T-helper 1 cell treated with Interleukin-12 subunit alpha and Interleukin-12 subunit beta and Interleukin-4 antibody, amounts not matched to agents 30 μg/mL and 1 μg/mL, for 36 hours (primary cell): ENCODE measurements at regions not wholly inside any gene's neighbourhood (a gene's known extent, or its start where the extent isn't known, plus 50 kb on each side); places are given as distances from the start of the nearest gene placed in this dataset.
"Not testable (repeated sequence)": the region's sequence is repeated elsewhere in the genome, so short reads cannot be mapped to it uniquely, and the experiment has no call there.

Experiments used
- H3K27ac Mint-ChIP-seq: one replicate; pipeline ENCODE4 v1.8.0; 2021; ENCODE audit warnings: mild to moderate bottlenecking, mixed read lengths
- H3K27me3 Mint-ChIP-seq: one replicate; pipeline ENCODE4 v1.8.0; 2021; ENCODE audit warnings: low read depth, mixed read lengths
- H3K36me3 Mint-ChIP-seq: one replicate; pipeline ENCODE4 v1.8.0; 2021; ENCODE audit warnings: low read depth, mixed read lengths
- H3K4me1 Mint-ChIP-seq: one replicate; pipeline ENCODE4 v1.8.0; 2021; ENCODE audit warnings: low read depth, mixed read lengths
- H3K4me3 Mint-ChIP-seq: one replicate; pipeline ENCODE4 v1.8.0; 2021; ENCODE audit warnings: mild to moderate bottlenecking, moderate library complexity, mixed read lengths
- H3K9me3 Mint-ChIP-seq: one replicate; pipeline ENCODE4 v1.8.0; 2021; ENCODE audit warnings: mixed read lengths

DNA sequence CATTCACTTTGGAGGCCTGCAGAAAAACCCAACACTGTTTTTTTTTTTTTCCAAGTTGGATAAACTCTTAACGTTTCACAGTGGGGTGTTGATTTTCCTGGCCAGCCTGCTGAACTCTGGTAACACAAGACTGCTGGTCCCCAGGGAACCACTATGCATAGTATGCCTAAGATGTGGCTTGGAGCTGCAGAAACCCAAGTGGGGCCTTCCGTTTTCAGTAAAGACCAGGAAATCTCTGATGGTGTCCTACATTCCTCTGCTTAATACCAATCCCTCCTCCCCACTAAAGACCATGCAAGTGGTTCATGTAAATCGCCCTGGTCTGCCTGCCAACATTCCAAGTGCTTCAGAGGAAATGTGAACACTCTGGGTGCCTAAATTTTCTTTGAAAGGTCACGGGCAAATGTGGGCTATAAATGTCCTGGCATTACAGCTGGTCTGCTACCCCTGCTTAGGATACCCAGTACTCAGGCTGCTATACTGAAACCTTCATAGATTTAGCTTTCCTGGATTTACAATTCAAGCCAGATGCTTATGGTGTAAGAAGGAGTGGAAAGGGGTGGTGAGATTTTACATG, 615.4 kb downstream of the MAFB start:
- Mint-ChIP-seq H3K9me3 (peaks cover 7% of the 10 kb centered on the region), H3K27me3 (no peaks in the 10 kb centered on the region), H3K4me3 (no peak overlapping the region), H3K27ac (no peak overlapping the region), H3K4me1 (no peaks in the 10 kb centered on the region), H3K36me3 (no peaks in the 10 kb centered on the region)

DNA sequence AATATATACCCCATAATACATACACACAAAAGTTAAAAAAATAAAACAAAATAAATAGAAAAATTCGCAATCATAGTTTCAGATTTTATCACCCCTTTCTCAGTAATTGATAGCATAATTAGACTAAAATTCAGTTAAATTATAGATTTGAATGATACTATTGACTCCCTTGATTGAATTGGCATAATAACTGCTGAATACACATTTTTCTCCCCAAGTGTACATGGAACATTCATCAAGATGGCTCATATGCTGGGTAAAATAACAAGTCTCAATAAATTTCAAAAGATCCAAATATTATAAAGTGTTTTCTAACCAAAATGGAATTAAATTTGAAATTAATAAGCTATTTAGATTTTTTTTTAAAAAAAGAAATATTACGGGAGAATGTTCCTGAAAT, 616.1 kb downstream of the MAFB start:
- H3K27me3 Mint-ChIP-seq, result no peaks in the 10 kb centered on the region
- H3K9me3 Mint-ChIP-seq, result peaks cover 12% of the 10 kb centered on the region
- H3K27ac Mint-ChIP-seq, result no peak overlapping the region
- H3K36me3 Mint-ChIP-seq, result no peaks in the 10 kb centered on the region
- H3K4me1 Mint-ChIP-seq, result no peaks in the 10 kb centered on the region
- H3K4me3 Mint-ChIP-seq, result no peak overlapping the region

DNA sequence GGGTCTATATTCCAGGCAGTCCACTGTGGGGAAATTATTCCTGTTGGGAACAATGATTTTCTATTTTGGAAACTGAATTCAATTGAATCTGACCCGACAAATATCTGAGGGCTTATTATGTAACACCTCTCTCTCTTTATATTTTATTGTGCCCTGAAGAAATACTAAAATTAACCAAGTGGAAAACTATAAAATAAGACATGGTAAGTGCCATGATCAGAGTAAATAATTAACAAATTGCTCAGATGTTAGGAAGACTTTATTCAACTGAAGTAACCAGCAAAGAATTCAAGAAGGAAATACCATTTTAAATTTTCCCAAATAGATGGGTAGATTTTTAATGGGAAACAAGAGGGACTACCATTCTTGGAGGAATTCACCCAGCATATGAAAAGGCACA, 632.9 kb downstream of the MAFB start:
- H3K9me3 Mint-ChIP-seq, result peaks cover 3% of the 10 kb centered on the region
- no peak overlapping the region for H3K4me3 Mint-ChIP-seq
- H3K27ac Mint-ChIP-seq, result no peak overlapping the region
- H3K36me3 Mint-ChIP-seq, result no peaks in the 10 kb centered on the region
- H3K4me1 Mint-ChIP-seq, result no peaks in the 10 kb centered on the region
- no peaks in the 10 kb centered on the region for H3K27me3 Mint-ChIP-seq

DNA sequence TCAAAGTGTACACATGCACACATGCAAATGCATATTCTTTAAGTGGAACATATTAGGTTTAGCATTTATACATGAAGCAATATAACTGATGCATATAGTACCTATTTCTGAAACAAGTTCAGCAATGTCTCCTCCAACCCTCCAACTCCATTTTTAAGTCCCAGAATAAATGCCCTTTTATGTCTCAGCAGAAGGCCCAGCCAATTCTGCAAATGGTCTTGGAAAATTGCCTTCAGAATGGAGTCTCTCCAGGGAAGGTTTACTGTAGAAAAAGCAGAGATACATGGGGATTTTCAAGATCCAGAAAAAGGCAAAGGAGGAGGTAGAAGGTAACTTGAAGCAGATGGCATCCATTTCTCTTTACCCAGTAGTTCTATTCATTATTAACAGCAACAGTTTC, 633.3 kb downstream of the MAFB start:
- Mint-ChIP-seq H3K27me3 (no peaks in the 10 kb centered on the region), H3K4me1 (no peaks in the 10 kb centered on the region), H3K4me3 (no peak overlapping the region), H3K27ac (no peak overlapping the region), H3K9me3 (peaks cover 3% of the 10 kb centered on the region), H3K36me3 (no peaks in the 10 kb centered on the region)

DNA sequence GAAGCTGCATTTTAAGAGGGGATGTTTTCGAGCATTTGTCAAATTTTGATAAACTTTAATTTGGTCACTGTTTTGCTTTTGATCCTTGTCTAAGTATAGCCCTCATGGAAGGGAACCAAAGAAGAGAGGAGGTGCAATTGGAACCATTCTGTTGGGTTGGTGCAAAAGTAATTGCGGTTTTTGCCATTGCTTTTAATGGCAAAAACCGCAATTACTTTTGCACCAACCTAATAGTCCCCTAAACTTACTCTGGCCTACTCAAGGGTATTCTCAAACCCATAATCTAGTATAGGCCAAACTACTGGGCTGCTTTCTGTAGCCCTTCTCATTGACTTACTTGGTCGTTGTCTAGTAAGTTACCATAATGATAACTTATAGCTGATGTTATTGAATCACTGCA, 634.7 kb downstream of the MAFB start:
- no peak overlapping the region for H3K4me3 Mint-ChIP-seq
- H3K9me3 Mint-ChIP-seq, result no peaks in the 10 kb centered on the region
- H3K36me3 Mint-ChIP-seq, result no peaks in the 10 kb centered on the region
- no peak overlapping the region for H3K27ac Mint-ChIP-seq
- H3K4me1 Mint-ChIP-seq, result no peaks in the 10 kb centered on the region
- no peaks in the 10 kb centered on the region for H3K27me3 Mint-ChIP-seq

DNA sequence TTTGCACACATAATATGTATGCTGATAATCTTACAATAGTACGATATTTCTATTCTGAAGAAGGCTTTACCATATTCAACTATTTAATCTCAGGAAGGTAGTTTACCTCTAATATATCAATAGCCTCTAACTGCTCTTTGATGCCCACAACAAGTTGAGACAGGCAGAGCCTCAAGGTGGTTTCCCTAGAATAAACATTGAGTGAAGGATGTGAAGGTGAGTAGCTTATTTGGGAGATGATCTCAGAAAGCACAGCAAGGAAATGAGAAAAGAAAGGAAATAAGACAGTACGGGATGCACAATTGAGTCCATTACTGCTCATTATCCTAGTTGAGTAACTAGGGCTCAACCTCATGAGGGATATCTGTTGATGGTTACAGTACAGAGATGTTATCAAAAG, 638.4 kb downstream of the MAFB start:
- H3K36me3 Mint-ChIP-seq, result no peaks in the 10 kb centered on the region
- H3K27ac Mint-ChIP-seq, result no peak overlapping the region
- no peaks in the 10 kb centered on the region for H3K9me3 Mint-ChIP-seq
- H3K4me3 Mint-ChIP-seq, result no peak overlapping the region
- H3K27me3 Mint-ChIP-seq, result no peaks in the 10 kb centered on the region
- no peaks in the 10 kb centered on the region for H3K4me1 Mint-ChIP-seq

DNA sequence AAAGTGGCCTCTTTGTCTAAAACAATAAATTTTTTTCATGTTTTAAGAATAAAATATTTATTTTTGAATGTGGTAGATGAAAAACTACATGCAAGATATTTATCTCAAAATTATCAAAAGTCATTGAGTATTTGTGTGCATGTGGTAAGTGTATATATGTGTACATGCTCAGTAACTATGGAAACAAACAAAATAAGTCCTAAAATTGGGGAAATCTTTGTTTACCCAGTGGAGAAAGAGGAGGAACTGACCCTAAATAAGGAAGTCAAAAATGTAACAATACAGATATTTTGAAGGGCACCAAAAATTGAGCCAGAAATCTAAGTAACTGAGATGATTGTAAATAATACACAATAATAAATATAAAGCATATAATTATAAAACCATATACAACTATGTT, 639.2 kb downstream of the MAFB start:
- H3K4me3 Mint-ChIP-seq, result no peak overlapping the region
- no peaks in the 10 kb centered on the region for H3K9me3 Mint-ChIP-seq

DNA sequence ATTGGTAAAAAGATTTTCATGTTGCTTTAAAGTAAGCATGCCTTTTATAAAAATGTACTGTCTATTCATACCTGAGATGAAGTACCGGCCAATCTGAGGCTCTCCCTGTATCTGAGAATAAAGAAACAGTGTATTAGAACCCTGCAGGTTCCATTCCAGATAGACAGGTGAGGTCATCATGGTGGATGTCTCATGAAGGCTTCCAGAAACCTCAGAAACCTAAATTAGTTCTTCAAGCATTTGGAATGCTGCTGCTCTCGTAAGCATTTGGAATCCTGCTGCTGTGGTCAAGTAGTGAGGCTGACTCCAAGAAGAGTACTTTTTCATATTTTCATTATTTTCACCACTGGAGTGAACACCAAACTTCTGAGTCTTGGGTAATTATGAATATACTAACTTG, 642.3 kb downstream of the MAFB start:
- Mint-ChIP-seq H3K27ac (no peak overlapping the region), H3K4me3 (no peak overlapping the region), H3K36me3 (no peaks in the 10 kb centered on the region), H3K27me3 (no peaks in the 10 kb centered on the region), H3K4me1 (no peaks in the 10 kb centered on the region), H3K9me3 (no peaks in the 10 kb centered on the region)

More for the DNA sequence above, 639.2 kb downstream of the MAFB start:
- no peaks in the 10 kb centered on the region for H3K27me3 Mint-ChIP-seq
- no peaks in the 10 kb centered on the region for H3K36me3 Mint-ChIP-seq
- H3K27ac Mint-ChIP-seq, result no peak overlapping the region
- H3K4me1 Mint-ChIP-seq, result no peaks in the 10 kb centered on the region

DNA sequence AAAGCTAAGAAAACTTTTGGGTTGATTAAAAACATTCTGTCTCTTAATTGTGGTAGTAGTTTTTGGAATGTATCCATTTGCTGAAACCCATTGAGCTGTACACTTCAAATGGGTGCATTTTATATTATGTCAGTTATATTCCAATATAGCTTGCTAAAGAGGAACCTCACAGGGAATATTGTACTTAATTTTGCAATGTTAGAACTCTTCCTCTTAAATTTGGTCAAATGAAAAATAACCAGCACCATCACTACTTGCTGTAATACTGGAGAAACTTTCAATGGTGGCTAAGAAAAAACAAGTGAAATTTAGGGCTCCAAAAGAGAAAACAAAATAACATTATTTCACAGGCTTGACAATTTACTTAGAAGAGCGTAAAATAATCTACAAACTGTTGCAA, 651.5 kb downstream of the MAFB start:
- Mint-ChIP-seq H3K27ac (no peak overlapping the region), H3K9me3 (no peaks in the 10 kb centered on the region), H3K4me3 (no peak overlapping the region), H3K27me3 (no peaks in the 10 kb centered on the region), H3K4me1 (no peaks in the 10 kb centered on the region), H3K36me3 (no peaks in the 10 kb centered on the region)

DNA sequence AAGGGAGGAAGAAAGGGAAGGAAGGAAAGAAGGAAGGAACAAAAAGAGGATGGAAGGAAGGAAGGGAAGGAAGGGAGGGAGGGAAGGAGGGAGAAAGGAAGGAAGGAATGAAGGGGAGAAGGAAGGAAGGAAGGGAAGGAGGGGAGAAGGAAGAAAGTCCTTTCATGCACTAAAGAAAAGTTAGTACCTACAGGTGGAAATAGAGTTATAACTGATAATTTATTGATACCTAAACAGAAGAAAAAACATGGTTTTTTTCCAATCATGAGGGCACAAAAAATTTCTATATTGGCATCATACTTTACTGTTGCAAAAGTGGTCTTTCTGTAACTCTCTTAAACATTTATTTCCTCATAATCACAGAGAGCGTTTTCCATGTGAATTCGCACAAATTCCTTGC, 659.4 kb downstream of the MAFB start:
- Mint-ChIP-seq H3K27me3 (no peaks in the 10 kb centered on the region), H3K4me3 (no peak overlapping the region), H3K9me3 (peaks cover 8% of the 10 kb centered on the region), H3K4me1 (no peaks in the 10 kb centered on the region), H3K27ac (no peak overlapping the region), H3K36me3 (no peaks in the 10 kb centered on the region)

DNA sequence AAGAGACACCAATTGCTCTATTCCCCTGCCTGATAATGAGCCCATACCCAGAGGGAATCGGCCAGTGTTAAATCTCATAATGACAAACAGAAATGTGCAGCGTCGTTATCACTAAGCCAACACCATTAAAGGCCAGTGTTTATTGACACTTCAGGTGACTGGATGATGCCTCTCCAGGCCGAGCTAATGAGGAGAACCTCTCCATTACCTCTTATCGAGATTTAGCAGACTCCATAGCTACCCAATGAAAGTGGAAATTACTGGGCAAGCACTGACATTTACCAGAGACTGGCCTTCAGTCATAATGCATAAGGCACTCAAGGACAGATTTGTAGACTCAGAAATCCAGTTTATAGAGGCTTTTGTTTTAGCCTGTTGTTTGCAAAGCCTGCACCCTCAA, 669.5 kb downstream of the MAFB start:
- H3K27me3 Mint-ChIP-seq, result no peaks in the 10 kb centered on the region
- H3K36me3 Mint-ChIP-seq, result no peaks in the 10 kb centered on the region
- H3K9me3 Mint-ChIP-seq, result no peaks in the 10 kb centered on the region
- no peak overlapping the region for H3K4me3 Mint-ChIP-seq
- no peaks in the 10 kb centered on the region for H3K4me1 Mint-ChIP-seq
- H3K27ac Mint-ChIP-seq, result no peak overlapping the region

DNA sequence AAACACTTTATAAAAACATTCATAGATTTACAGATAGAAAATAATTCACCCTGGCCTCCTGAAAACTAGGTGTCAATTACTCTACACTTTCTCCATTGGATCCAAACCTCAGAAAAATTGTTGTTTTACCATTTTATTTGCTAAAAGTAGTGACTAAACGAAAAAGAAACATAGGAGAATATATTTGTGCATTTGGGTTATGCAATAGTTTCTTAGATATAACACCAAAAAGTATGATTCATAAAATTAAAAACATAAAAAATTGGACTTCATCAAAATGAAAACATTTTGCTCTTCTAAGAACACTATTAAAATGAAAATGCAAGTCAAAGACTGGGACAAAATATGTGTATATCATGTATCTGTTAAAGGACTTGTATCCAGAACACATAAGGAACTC, 671.3 kb downstream of the MAFB start:
- Mint-ChIP-seq H3K27me3 (no peaks in the 10 kb centered on the region), H3K4me3 (no peak overlapping the region), H3K36me3 (no peaks in the 10 kb centered on the region), H3K4me1 (no peaks in the 10 kb centered on the region), H3K9me3 (no peaks in the 10 kb centered on the region), H3K27ac (no peak overlapping the region)

DNA sequence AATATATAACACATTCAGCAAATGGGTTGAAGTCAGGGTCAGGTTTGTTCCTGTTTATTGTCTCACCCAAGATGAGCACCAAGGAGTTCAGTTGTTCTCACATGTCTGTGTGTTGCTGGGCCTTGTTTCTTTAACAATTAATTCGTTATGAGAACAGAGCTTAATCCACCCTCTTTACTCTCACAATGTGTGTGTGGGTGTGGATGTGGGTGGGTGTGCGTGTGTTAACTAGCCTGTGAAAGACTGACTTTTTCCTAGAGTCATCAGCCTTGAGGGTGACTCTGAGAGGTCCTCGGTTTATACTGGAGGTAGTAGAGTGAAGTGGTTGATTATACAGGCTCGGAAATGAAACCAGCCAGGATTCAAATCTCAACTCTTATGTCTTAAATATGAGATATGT, 672.1 kb downstream of the MAFB start:
- Mint-ChIP-seq H3K36me3 (no peaks in the 10 kb centered on the region), H3K9me3 (no peaks in the 10 kb centered on the region), H3K27me3 (no peaks in the 10 kb centered on the region), H3K4me1 (no peaks in the 10 kb centered on the region), H3K4me3 (no peak overlapping the region), H3K27ac (no peak overlapping the region)

DNA sequence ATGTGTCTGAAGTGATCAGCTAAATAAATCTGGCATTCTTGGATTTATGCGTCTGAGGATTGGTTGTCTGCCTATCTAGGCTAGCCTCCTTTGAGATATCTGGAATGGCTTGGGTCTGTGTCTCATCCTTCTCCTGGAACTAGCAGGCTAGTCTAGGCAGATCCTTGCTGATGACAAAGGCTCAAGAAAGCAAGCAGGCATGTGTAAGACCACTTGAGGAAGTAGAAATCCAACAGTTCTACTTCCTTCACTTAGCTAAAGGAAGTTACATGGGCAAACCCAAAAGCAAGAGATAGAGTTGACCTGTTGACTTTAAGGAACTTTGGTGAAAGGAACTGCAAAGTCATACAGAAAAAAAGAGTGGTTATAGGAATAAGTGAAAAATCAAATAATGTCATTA, 672.6 kb downstream of the MAFB start:
- H3K4me1 Mint-ChIP-seq, result no peaks in the 10 kb centered on the region
- H3K27me3 Mint-ChIP-seq, result no peaks in the 10 kb centered on the region
- H3K36me3 Mint-ChIP-seq, result no peaks in the 10 kb centered on the region
- no peak overlapping the region for H3K27ac Mint-ChIP-seq
- no peak overlapping the region for H3K4me3 Mint-ChIP-seq
- no peaks in the 10 kb centered on the region for H3K9me3 Mint-ChIP-seq

DNA sequence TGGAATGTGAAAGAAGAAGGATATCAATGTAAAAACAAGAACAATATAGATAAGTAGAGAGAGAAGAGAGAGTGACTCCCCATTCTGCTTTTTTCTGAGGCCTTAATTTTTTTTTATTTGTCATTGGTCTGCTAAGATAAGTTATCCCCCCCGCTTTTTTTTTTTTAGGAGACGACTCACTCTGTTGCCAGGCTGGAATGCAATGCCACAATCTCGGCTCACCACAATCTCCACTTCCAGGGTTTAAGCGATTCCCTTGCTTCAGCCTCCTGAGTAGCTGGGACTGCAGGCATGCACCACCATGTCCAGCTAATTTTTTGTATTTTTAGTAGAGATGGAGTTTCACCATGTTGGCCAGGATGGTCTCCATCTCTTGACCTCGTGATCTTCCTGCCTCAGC, 677.0 kb downstream of the MAFB start:
- not testable (repeated sequence) for H3K36me3 Mint-ChIP-seq, H3K4me1 Mint-ChIP-seq, H3K27ac Mint-ChIP-seq, H3K27me3 Mint-ChIP-seq, H3K9me3 Mint-ChIP-seq, H3K4me3 Mint-ChIP-seq

DNA sequence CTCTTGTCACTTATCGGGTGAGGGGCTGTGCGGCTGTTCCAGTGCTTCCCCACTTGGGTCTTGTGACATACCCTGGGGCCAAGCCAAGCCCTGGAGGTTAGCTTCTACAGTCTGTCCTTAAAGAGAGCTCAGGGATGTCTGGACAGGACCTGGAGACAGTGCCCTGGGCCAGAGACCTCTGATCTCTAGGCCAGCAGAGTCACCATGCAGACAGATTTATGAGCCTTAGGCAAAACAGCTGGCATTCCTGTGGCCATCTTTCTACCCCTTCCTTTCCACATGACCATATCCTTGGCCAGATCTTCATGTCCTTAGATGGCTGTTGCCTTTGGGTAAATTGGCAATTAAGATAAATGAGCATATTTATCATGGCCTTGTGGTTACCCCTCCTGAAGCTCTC, 678.6 kb downstream of the MAFB start:
- no peaks in the 10 kb centered on the region for H3K4me1 Mint-ChIP-seq
- no peaks in the 10 kb centered on the region for H3K9me3 Mint-ChIP-seq
- H3K4me3 Mint-ChIP-seq, result no peak overlapping the region
- no peaks in the 10 kb centered on the region for H3K36me3 Mint-ChIP-seq
- no peak overlapping the region for H3K27ac Mint-ChIP-seq
- no peaks in the 10 kb centered on the region for H3K27me3 Mint-ChIP-seq
